BLaER1 treated with 17β-estradiol and CSF1 and Interleukin-3, amounts not matched to agents 10 nM and 100 nM (cell line): ENCODE measurements at regions not wholly inside any gene's neighbourhood (a gene's known extent, or its start where the extent isn't known, plus 50 kb on each side); places are given as distances from the start of the nearest gene placed in this dataset.
"Not testable (repeated sequence)": the region's sequence is repeated elsewhere in the genome, so short reads cannot be mapped to it uniquely, and the experiment has no call there.

Source experiments
- H3K27ac ChIP-seq, 11 experiments: shearing (Covaris generic); formaldehyde crosslinking; 2 replicates each; pipeline ENCODE4 v1.8.1; 2022
- H3K27me3 ChIP-seq, 11 experiments: shearing (Covaris generic); formaldehyde crosslinking; 2 replicates each; pipeline ENCODE4 v1.8.1; 2022
- H3K36me3 ChIP-seq, 11 experiments: shearing (Covaris generic); formaldehyde crosslinking; 2 replicates each; pipeline ENCODE4 v1.8.1; 2022
- H3K4me1 ChIP-seq, 10 experiments: shearing (Covaris generic); formaldehyde crosslinking; 2 replicates each; pipeline ENCODE4 v1.8.1; 2022
- H3K4me2 ChIP-seq, 11 experiments: shearing (Covaris generic); formaldehyde crosslinking; 2 replicates each; pipeline ENCODE4 v1.8.1; 2022
- H3K4me3 ChIP-seq, 10 experiments: shearing (Covaris generic); formaldehyde crosslinking; 2 replicates each; pipeline ENCODE4 v1.8.1; 2022
- H3K9ac ChIP-seq, 11 experiments: shearing (Covaris generic); formaldehyde crosslinking; 2 replicates each; pipeline ENCODE4 v1.8.1; 2022
- H3K9me3 ChIP-seq, 11 experiments: shearing (Covaris generic); formaldehyde crosslinking; replicated peaks in 1 of 11; 2 replicates each; pipeline ENCODE4 v1.8.1; 2022
- H4K20me1 ChIP-seq, 11 experiments: shearing (Covaris generic); formaldehyde crosslinking; 2 replicates each; pipeline ENCODE4 v1.8.1; 2022
- Cebpa-rat ChIP-seq, 11 experiments: shearing (Covaris generic); IDR thresholded peaks; 2 replicates each; pipeline ENCODE4 v1.8.1; 2022

- Histone ChIP-seq H3K9me3 (no peaks in the 10 kb centered on the region), H3K9ac (no peak overlapping the region), H3K27me3 (no peaks in the 10 kb centered on the region), H3K27ac (no peak overlapping the region), H4K20me1 (no peaks in the 10 kb centered on the region), H3K4me1 (no peaks in the 10 kb centered on the region), H3K4me3 (no peak overlapping the region), H3K4me2 (no peak overlapping the region), H3K36me3 (no peaks in the 10 kb centered on the region)
- no peak for TF ChIP-seq Cebpa-rat (IDR thresholded peaks at IDR 0.05)
Observed at GRCh38 chr4:66728280-66728679, 817.0 kb downstream of the CENPC start.

- not testable (repeated sequence) for H4K20me1 ChIP-seq, H3K36me3 ChIP-seq, H3K9ac ChIP-seq, H3K9me3 ChIP-seq, H3K4me1 ChIP-seq, H3K27ac ChIP-seq, H3K27me3 ChIP-seq, H3K4me3 ChIP-seq, H3K4me2 ChIP-seq
Observed at GRCh38 chr4:66712301-66712921, 832.9 kb downstream of the CENPC start.

GRCh38 chr4:66704243-66704642 lies 841.1 kb downstream of the CENPC start:
- H3K36me3 ChIP-seq, result no peaks in the 10 kb centered on the region
- no peaks in the 10 kb centered on the region for H3K9me3 ChIP-seq
- no peak overlapping the region for H3K27ac ChIP-seq
- no peaks in the 10 kb centered on the region for H3K27me3 ChIP-seq
- H3K9ac ChIP-seq, result no peak overlapping the region
- no peaks in the 10 kb centered on the region for H4K20me1 ChIP-seq
- no peaks in the 10 kb centered on the region for H3K4me1 ChIP-seq
- H3K4me3 ChIP-seq, result no peak overlapping the region
- TF ChIP-seq Cebpa-rat (IDR thresholded peaks at IDR 0.05), result no peak
- no peak overlapping the region for H3K4me2 ChIP-seq

GRCh38 chr4:66694739-66695138 lies 850.6 kb downstream of the CENPC start:
- H3K4me2 ChIP-seq, result no peak overlapping the region
- no peaks in the 10 kb centered on the region; a peak in 1 of 22 replicates for H3K9me3 ChIP-seq
- TF ChIP-seq Cebpa-rat (IDR thresholded peaks at IDR 0.05), result no peak
- peaks cover 0 to 14% (median 0%) of the 10 kb centered on the region in 10 experiments; a peak in 6 of 20 replicates for H3K4me1 ChIP-seq
- H3K4me3 ChIP-seq, result no peak overlapping the region
- H3K36me3 ChIP-seq, result no peaks in the 10 kb centered on the region
- no peaks in the 10 kb centered on the region for H4K20me1 ChIP-seq
- H3K27ac ChIP-seq, result no peak overlapping the region
- no peaks in the 10 kb centered on the region for H3K27me3 ChIP-seq
- no peak overlapping the region for H3K9ac ChIP-seq

- no peak overlapping the region for H3K4me3 ChIP-seq
- no peak overlapping the region for H3K9ac ChIP-seq
- TF ChIP-seq Cebpa-rat (IDR thresholded peaks at IDR 0.05), result no peak
- no peaks in the 10 kb centered on the region for H3K27me3 ChIP-seq
- H3K4me2 ChIP-seq, result peak overlapping the region in 2 of 11 experiments; percentile 61 to 62; a peak in 4 of 22 replicates
- H3K36me3 ChIP-seq, result no peaks in the 10 kb centered on the region
- peaks cover 0 to 14% (median 0%) of the 10 kb centered on the region in 10 experiments; a peak in 6 of 20 replicates for H3K4me1 ChIP-seq
- no peaks in the 10 kb centered on the region for H4K20me1 ChIP-seq
- no peaks in the 10 kb centered on the region; a peak in 1 of 22 replicates for H3K9me3 ChIP-seq
- H3K27ac ChIP-seq, result no peak overlapping the region
Observed at GRCh38 chr4:66693694-66694093, 851.6 kb downstream of the CENPC start.

GRCh38 chr4:66691101-66691500 lies 854.2 kb downstream of the CENPC start:
- peaks cover 0 to 14% (median 0%) of the 10 kb centered on the region in 10 experiments; a peak in 6 of 20 replicates for H3K4me1 ChIP-seq
- H4K20me1 ChIP-seq, result no peaks in the 10 kb centered on the region
- TF ChIP-seq Cebpa-rat (IDR thresholded peaks at IDR 0.05), result no peak
- H3K4me3 ChIP-seq, result no peak overlapping the region
- no peaks in the 10 kb centered on the region for H3K27me3 ChIP-seq
- H3K36me3 ChIP-seq, result no peaks in the 10 kb centered on the region
- no peaks in the 10 kb centered on the region for H3K9me3 ChIP-seq
- H3K4me2 ChIP-seq, result no peak overlapping the region
- no peak overlapping the region for H3K9ac ChIP-seq
- H3K27ac ChIP-seq, result no peak overlapping the region

- no peak for TF ChIP-seq Cebpa-rat (IDR thresholded peaks at IDR 0.05)
- H3K36me3 ChIP-seq, result no peaks in the 10 kb centered on the region
- no peak overlapping the region for H3K4me3 ChIP-seq
- H3K27me3 ChIP-seq, result no peaks in the 10 kb centered on the region
- H3K9ac ChIP-seq, result no peak overlapping the region
- no peaks in the 10 kb centered on the region for H4K20me1 ChIP-seq
- no peak overlapping the region for H3K4me2 ChIP-seq
- H3K9me3 ChIP-seq, result no peaks in the 10 kb centered on the region
- H3K27ac ChIP-seq, result no peak overlapping the region
- peaks cover 0 to 3% (median 0%) of the 10 kb centered on the region in 10 experiments; a peak in 5 of 20 replicates for H3K4me1 ChIP-seq
Observed at GRCh38 chr4:66688674-66689073, 856.6 kb downstream of the CENPC start.

- Histone ChIP-seq H3K36me3 (no peaks in the 10 kb centered on the region), H3K4me2 (no peak overlapping the region), H3K9me3 (no peaks in the 10 kb centered on the region), H3K4me1 (no peaks in the 10 kb centered on the region), H3K4me3 (no peak overlapping the region), H4K20me1 (no peaks in the 10 kb centered on the region), H3K27me3 (no peaks in the 10 kb centered on the region), H3K9ac (no peak overlapping the region), H3K27ac (no peak overlapping the region)
- TF ChIP-seq Cebpa-rat (IDR thresholded peaks at IDR 0.05), result no peak
Observed at GRCh38 chr4:66687459-66687858, 857.8 kb downstream of the CENPC start.

GRCh38 chr4:66681962-66682361 lies 863.3 kb downstream of the CENPC start:
- H3K9ac ChIP-seq, result no peak overlapping the region
- no peaks in the 10 kb centered on the region for H3K4me1 ChIP-seq
- H4K20me1 ChIP-seq, result no peaks in the 10 kb centered on the region
- H3K4me3 ChIP-seq, result no peak overlapping the region
- no peak overlapping the region for H3K27ac ChIP-seq
- no peak for TF ChIP-seq Cebpa-rat (IDR thresholded peaks at IDR 0.05)
- H3K36me3 ChIP-seq, result no peaks in the 10 kb centered on the region
- no peak overlapping the region for H3K4me2 ChIP-seq
- no peaks in the 10 kb centered on the region for H3K9me3 ChIP-seq
- H3K27me3 ChIP-seq, result no peaks in the 10 kb centered on the region

- Histone ChIP-seq H3K9me3 (no peaks in the 10 kb centered on the region), H3K27me3 (no peaks in the 10 kb centered on the region), H3K4me1 (no peaks in the 10 kb centered on the region), H3K36me3 (no peaks in the 10 kb centered on the region), H3K4me3 (no peak overlapping the region), H4K20me1 (no peaks in the 10 kb centered on the region), H3K27ac (no peak overlapping the region), H3K9ac (no peak overlapping the region), H3K4me2 (no peak overlapping the region)
- TF ChIP-seq Cebpa-rat (IDR thresholded peaks at IDR 0.05), result no peak
Observed at GRCh38 chr4:66667249-66667648, 878.1 kb downstream of the CENPC start.
